BLaER1 treated with 17β-estradiol and CSF1 and Interleukin-3, amounts not matched to agents 10 nM and 100 nM (cell line): ENCODE measurements at regions not wholly inside any gene's neighbourhood (a gene's known extent, or its start where the extent isn't known, plus 50 kb on each side); places are given as distances from the start of the nearest gene placed in this dataset.

ENCODE experiments used
- H3K27ac ChIP-seq, 11 experiments: shearing (Covaris generic); formaldehyde crosslinking; 2 replicates each; pipeline ENCODE4 v1.8.1; 2022
- H3K27me3 ChIP-seq, 11 experiments: shearing (Covaris generic); formaldehyde crosslinking; 2 replicates each; pipeline ENCODE4 v1.8.1; 2022
- H3K36me3 ChIP-seq, 11 experiments: shearing (Covaris generic); formaldehyde crosslinking; 2 replicates each; pipeline ENCODE4 v1.8.1; 2022
- H3K4me1 ChIP-seq, 10 experiments: shearing (Covaris generic); formaldehyde crosslinking; 2 replicates each; pipeline ENCODE4 v1.8.1; 2022
- H3K4me2 ChIP-seq, 11 experiments: shearing (Covaris generic); formaldehyde crosslinking; 2 replicates each; pipeline ENCODE4 v1.8.1; 2022
- H3K4me3 ChIP-seq, 10 experiments: shearing (Covaris generic); formaldehyde crosslinking; 2 replicates each; pipeline ENCODE4 v1.8.1; 2022
- H3K9ac ChIP-seq, 11 experiments: shearing (Covaris generic); formaldehyde crosslinking; 2 replicates each; pipeline ENCODE4 v1.8.1; 2022
- H3K9me3 ChIP-seq, 11 experiments: shearing (Covaris generic); formaldehyde crosslinking; replicated peaks in 1 of 11; 2 replicates each; pipeline ENCODE4 v1.8.1; 2022
- H4K20me1 ChIP-seq, 11 experiments: shearing (Covaris generic); formaldehyde crosslinking; 2 replicates each; pipeline ENCODE4 v1.8.1; 2022
- Cebpa-rat ChIP-seq, 11 experiments: shearing (Covaris generic); IDR thresholded peaks; 2 replicates each; pipeline ENCODE4 v1.8.1; 2022

DNA sequence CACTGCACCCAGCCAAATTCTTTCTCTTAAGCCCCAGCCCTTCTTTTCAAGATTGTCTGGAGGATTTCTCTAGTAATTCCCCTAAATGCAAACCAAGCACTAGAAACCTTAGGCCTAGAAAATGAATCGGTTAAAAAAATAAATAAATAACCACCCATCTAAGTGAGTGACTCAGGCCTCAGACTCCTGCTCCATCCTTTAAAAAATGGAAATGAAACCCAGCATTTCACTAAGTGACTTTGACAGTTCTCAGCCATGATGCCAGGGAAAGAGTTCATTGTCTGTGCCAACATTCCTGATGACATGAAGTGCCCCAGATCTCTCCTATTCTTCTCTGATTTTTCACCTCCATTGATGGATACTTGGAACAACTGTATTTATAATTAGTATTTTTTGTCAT lies 415.2 kb upstream of the DAB1 start:
- Histone ChIP-seq H3K4me3 (no peak overlapping the region), H3K4me1 (no peaks in the 10 kb centered on the region), H3K4me2 (no peak overlapping the region), H4K20me1 (no peaks in the 10 kb centered on the region), H3K27me3 (no peaks in the 10 kb centered on the region), H3K9me3 (peaks cover 34 to 60% (median 44%) of the 10 kb centered on the region in 11 experiments), H3K27ac (no peak overlapping the region), H3K9ac (no peak overlapping the region), H3K36me3 (0 out of 22 replicates have a peak, but pooled peaks cover 0 to 10% (median 0%) of the 10 kb centered on the region in 11 experiments)
- no peak for TF ChIP-seq Cebpa-rat (IDR thresholded peaks at IDR 0.05)

DNA sequence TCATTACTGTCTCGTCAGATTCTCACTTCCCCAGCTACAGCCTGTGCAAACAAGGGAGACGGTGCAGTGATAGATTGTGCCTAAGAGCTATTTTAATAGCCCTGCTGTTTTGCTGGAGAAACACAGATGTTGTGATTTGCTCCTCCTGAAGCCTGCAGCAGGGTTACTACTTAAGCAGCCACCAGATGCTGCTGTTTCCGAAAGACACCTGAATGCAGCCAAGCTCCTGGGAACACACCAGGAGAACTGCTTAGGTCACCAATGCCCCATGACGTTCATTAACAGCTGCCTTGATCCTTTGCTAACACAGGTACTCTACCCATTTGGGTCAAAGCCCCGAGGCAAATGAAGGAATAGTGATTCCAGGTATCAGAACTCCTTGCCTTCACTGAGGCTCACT lies 411.8 kb upstream of the DAB1 start:
- Histone ChIP-seq H3K9me3 (peaks cover 11 to 29% (median 17%) of the 10 kb centered on the region in 11 experiments), H3K9ac (no peak overlapping the region), H3K27me3 (no peaks in the 10 kb centered on the region), H3K4me2 (no peak overlapping the region), H3K4me1 (no peaks in the 10 kb centered on the region), H3K36me3 (no peaks in the 10 kb centered on the region), H4K20me1 (no peaks in the 10 kb centered on the region), H3K27ac (no peak overlapping the region), H3K4me3 (no peak overlapping the region)
- TF ChIP-seq Cebpa-rat (IDR thresholded peaks at IDR 0.05), result no peak

DNA sequence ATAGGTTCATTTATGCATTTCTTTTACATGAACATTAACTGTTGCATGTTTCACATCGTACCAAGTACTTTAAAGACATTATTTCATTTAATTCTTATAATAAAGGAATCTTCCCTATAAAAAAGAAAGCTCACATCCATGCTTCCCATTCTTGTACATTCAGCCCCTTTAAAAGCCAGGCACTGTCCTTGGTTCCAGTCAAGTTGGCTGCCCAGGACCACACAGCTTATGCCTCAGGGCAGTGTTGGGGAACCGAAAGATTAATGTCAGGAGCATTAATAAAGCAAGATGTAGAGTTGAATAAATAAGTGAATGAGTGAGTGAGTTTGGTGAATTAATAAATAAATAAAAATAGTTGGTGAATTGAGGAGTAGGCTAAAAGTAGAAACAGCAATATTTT lies 409.4 kb upstream of the DAB1 start:
- Histone ChIP-seq H3K4me2 (no peak overlapping the region), H3K4me3 (no peak overlapping the region), H3K27me3 (no peaks in the 10 kb centered on the region), H3K27ac (no peak overlapping the region), H3K36me3 (no peaks in the 10 kb centered on the region), H3K4me1 (no peaks in the 10 kb centered on the region), H4K20me1 (no peaks in the 10 kb centered on the region), H3K9me3 (peaks cover 0 to 8% (median 0%) of the 10 kb centered on the region in 11 experiments; a peak in 5 of 22 replicates), H3K9ac (no peak overlapping the region)
- no peak for TF ChIP-seq Cebpa-rat (IDR thresholded peaks at IDR 0.05)

DNA sequence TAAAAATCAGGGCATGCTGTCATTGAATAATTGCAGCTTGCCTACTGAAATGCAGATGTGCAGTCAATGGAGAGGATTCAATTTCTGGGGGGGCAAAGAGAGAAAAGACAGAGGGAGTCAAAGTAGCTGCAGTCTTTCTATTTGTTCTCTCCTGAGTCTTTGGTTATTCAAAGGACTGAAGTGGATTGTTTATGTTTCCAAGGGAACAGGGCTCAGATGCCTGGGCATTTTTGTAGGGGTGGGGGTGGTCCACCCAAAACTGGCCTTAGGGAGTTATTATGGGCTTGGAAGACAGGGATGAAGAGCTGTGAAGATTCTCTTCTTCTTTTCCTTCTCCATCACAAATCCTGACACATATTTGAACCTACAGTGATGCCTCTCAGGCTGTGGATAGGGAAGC lies 408.8 kb upstream of the DAB1 start:
- Histone ChIP-seq H3K27me3 (no peaks in the 10 kb centered on the region), H3K36me3 (no peaks in the 10 kb centered on the region), H3K4me3 (no peak overlapping the region), H3K4me2 (no peak overlapping the region), H3K9ac (no peak overlapping the region), H3K27ac (no peak overlapping the region), H4K20me1 (no peaks in the 10 kb centered on the region), H3K9me3 (peaks cover 0 to 8% (median 0%) of the 10 kb centered on the region in 11 experiments; a peak in 5 of 22 replicates), H3K4me1 (no peaks in the 10 kb centered on the region)
- no peak for TF ChIP-seq Cebpa-rat (IDR thresholded peaks at IDR 0.05)

DNA sequence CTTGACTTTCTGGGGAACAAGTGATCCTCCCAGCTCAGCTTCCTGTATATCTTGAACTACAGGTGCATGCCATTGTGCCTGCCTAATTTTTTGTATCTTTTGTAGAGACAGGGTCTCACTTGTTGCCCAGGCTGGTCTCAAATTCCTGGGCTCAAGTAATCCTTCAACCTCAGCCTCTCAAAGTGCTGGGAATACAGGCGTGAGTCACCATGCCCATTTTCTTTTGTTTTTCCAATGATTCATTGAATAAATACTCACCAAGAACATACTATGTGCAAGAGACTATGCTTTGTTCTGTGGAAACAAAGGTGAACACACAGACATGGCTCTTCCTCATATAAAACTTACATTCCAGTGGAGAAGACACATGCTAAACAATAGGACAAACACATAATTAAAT lies 407.8 kb upstream of the DAB1 start:
- Histone ChIP-seq H4K20me1 (no peaks in the 10 kb centered on the region), H3K9me3 (peaks cover 0 to 7% (median 0%) of the 10 kb centered on the region in 11 experiments; a peak in 3 of 22 replicates), H3K27me3 (no peaks in the 10 kb centered on the region), H3K27ac (no peak overlapping the region), H3K9ac (no peak overlapping the region), H3K4me2 (no peak overlapping the region), H3K4me3 (no peak overlapping the region), H3K36me3 (no peaks in the 10 kb centered on the region), H3K4me1 (no peaks in the 10 kb centered on the region)
- no peak for TF ChIP-seq Cebpa-rat (IDR thresholded peaks at IDR 0.05)

DNA sequence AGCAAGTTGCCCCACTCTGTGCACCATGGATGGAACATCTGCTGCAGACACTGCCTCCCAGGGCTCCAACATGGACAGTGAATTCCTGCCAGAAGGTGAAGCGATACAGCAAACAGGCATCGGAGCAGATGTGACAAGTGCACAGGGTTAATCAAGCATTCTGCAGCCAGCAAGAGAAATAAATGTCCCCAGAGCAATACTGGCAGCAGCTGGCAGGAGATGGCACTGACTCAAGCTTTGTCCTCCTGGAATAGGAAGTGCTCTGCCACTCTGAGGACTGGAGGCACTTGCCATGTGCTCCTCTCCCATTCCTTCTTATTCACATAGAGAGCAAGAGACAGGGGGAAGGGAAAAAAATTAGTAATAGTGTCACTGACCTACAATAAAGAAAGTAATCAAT lies 402.7 kb upstream of the DAB1 start:
- Histone ChIP-seq H3K36me3 (no peaks in the 10 kb centered on the region), H3K27ac (no peak overlapping the region), H3K4me2 (no peak overlapping the region), H3K4me3 (no peak overlapping the region), H3K4me1 (no peaks in the 10 kb centered on the region), H3K9me3 (peaks cover 0 to 7% (median 0%) of the 10 kb centered on the region in 11 experiments; a peak in 3 of 22 replicates), H4K20me1 (no peaks in the 10 kb centered on the region), H3K27me3 (no peaks in the 10 kb centered on the region), H3K9ac (no peak overlapping the region)
- TF ChIP-seq Cebpa-rat (IDR thresholded peaks at IDR 0.05), result no peak

DNA sequence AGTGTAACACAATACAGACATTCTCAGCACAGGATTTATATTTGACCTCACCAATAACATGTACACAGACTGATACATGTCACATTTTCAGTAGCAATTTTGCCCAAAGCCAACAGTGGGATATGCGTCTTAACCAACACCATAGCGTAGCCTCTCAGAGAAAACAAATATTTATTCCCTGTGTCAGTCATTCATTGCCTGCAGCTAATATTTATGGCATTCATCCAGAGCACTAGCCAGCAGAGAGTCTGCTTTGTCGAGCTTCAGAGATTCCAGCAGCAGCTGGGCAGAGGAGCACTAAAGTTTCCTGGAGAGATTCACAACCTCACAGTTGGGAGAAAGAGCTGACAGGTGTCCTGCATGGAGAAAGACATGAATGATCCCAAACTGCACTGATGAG lies 400.7 kb upstream of the DAB1 start:
- H3K27me3 ChIP-seq, result no peaks in the 10 kb centered on the region
- no peak overlapping the region for H3K9ac ChIP-seq
- no peak for TF ChIP-seq Cebpa-rat (IDR thresholded peaks at IDR 0.05)
- H3K36me3 ChIP-seq, result no peaks in the 10 kb centered on the region
- H4K20me1 ChIP-seq, result no peaks in the 10 kb centered on the region
- no peaks in the 10 kb centered on the region for H3K9me3 ChIP-seq
- H3K4me1 ChIP-seq, result no peaks in the 10 kb centered on the region
- no peak overlapping the region for H3K27ac ChIP-seq
- no peak overlapping the region for H3K4me3 ChIP-seq
- no peak overlapping the region for H3K4me2 ChIP-seq

DNA sequence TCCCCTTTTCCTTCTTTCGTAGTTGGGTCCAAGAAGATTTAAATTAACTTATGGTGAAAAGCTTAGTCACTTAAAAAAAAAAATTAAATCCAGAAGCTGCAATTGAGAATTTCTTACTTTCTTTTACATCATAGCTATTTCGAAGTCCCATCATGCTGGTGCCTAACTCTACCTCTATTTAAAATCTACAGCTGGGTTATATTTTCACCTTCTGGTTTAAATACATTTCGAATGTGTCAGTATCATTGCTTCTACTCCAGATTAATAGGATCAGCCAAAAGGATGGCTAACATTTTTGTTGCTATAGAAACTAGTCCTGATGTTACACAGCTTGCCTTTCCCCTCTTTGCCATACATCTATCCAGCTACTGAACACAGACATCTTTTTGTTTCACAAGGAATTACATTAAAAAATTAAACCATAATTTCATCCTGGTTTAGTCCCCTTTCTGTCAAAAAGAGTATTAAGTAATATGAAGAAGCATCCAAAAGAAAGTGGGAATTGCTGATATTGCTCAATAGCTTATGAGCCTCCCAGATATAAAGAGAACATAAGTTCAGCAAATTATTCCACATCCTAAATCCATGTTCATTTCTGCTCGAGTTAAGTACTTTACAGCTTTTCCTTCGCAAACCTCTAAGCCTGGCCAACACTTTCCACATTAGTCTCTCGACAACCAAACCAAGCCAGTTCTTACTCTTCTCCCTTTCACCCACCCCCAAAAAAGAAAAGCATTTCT lies 396.7 kb upstream of the DAB1 start:
- no peak for TF ChIP-seq Cebpa-rat (IDR thresholded peaks at IDR 0.05)
- Histone ChIP-seq H3K4me1 (no peaks in the 10 kb centered on the region), H3K36me3 (no peaks in the 10 kb centered on the region), H3K4me3 (no peak overlapping the region), H4K20me1 (no peaks in the 10 kb centered on the region), H3K9ac (no peak overlapping the region), H3K9me3 (no peaks in the 10 kb centered on the region), H3K27me3 (no peaks in the 10 kb centered on the region), H3K4me2 (no peak overlapping the region), H3K27ac (no peak overlapping the region)

DNA sequence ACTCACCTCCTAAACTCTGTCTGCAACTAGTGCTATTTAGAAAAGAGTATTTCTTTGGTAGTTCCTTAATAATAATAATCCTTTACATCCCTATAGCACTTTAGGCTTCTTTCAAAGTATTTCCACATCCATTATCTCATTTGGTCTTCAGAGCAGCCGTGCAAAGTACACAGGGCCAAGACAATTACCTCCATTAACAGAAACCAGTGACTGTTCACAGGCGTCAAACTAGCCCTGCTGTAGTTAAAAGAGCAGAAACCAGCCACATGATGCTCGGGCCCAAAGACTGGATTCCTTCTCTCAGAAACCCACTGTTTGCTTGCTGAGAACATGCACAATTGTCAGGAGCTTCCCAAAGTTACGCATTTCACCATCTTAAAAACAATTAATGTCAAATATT lies 396.0 kb upstream of the DAB1 start:
- no peaks in the 10 kb centered on the region for H3K27me3 ChIP-seq
- H3K27ac ChIP-seq, result no peak overlapping the region
- H3K4me2 ChIP-seq, result no peak overlapping the region
- TF ChIP-seq Cebpa-rat (IDR thresholded peaks at IDR 0.05), result no peak
- no peak overlapping the region for H3K9ac ChIP-seq
- H3K36me3 ChIP-seq, result no peaks in the 10 kb centered on the region
- H3K9me3 ChIP-seq, result no peaks in the 10 kb centered on the region
- no peak overlapping the region for H3K4me3 ChIP-seq
- no peaks in the 10 kb centered on the region for H3K4me1 ChIP-seq
- no peaks in the 10 kb centered on the region for H4K20me1 ChIP-seq

DNA sequence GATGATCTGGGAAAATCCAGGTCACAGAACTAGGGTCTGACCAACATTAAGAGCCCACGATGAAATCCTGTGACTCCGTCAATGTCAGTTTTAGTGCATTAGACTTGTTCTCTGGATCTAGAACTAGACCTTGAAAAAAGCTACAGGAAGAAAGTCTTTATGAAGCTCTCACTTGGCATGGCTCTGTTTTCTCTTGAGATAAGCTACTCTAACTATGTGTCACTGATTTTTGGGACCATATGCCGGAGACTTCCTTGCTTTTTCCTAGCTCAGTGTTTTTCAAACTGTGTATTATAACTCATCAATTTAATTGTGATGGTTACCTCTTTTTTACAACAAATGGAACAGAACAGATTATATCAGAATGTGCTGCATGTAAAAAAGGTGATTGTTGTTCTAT lies 379.7 kb upstream of the DAB1 start:
- Histone ChIP-seq H3K27me3 (no peaks in the 10 kb centered on the region), H3K4me3 (no peak overlapping the region), H3K36me3 (no peaks in the 10 kb centered on the region), H3K4me1 (no peaks in the 10 kb centered on the region), H3K9ac (no peak overlapping the region), H4K20me1 (no peaks in the 10 kb centered on the region), H3K4me2 (no peak overlapping the region), H3K9me3 (peaks cover 11 to 24% (median 20%) of the 10 kb centered on the region in 11 experiments), H3K27ac (no peak overlapping the region)
- no peak for TF ChIP-seq Cebpa-rat (IDR thresholded peaks at IDR 0.05)
